ENCODE measurements at regions not wholly inside any gene's neighbourhood (a gene's known extent, or its start where the extent isn't known, plus 50 kb on each side); places are given as distances from the start of the nearest gene placed in this dataset.

DNA sequence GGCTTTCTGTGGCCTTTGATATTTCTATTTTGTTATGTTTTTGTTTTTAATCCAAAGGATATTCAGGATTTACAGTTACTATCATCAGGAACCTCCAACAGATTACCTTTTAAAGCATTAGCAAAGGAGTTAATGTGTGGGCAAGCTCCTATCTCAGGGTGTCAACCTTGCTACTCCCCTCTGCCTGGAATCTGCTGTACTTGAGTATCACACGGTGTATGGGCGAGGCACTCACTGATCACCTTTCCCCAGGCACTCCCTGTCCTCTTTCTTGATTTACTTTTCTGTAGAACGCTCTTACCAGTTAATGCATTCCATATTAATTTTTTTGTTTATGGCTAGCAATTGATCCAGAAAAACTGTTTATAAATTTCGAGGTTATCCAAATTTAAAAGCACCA is 117.0 kb upstream of the GAS1 start:
- no peak for ATAC-seq
- H2AFZ ChIP-seq (ENCODE audit: low read depth, low read length, poor library complexity, severe bottlenecking): no peak overlapping the region
- no peak overlapping the region for H3K4me3 ChIP-seq (replicated peaks in 1 of 2; ENCODE audit: low read depth in 1 of 2, low read length in 2 of 2)
- no peaks in the 10 kb centered on the region for H4K20me1 ChIP-seq (ENCODE audit: insufficient read depth)
- no peaks in the 10 kb centered on the region for H3K9me3 ChIP-seq (ENCODE audit: control insufficient read depth in 1 of 2, insufficient read depth in 1 of 2, low read depth in 1 of 2, low read length in 2 of 2)
- ChIA-PET CTCF (no interaction called here), POLR2A (no interaction called here), RAD21 (ENCODE audit: low non-redundant PET in 1 of 2, low total read pairs in 2 of 2, uncharacterized antibody in 2 of 2, unreplicated experiment in 2 of 2) (no interaction called here)
- H3K79me2 ChIP-seq (ENCODE audit: insufficient read depth, low read length): no peaks in the 10 kb centered on the region
- H3K9ac ChIP-seq (ENCODE audit: low read length): no peak overlapping the region
- no peak overlapping the region for H3K4me2 ChIP-seq (ENCODE audit: low read length)
- no peaks in the 10 kb centered on the region for H3K4me1 ChIP-seq (ENCODE audit: control insufficient read depth in 1 of 2, insufficient read depth in 2 of 2, low read length in 2 of 2)
- no peak for TF ChIP-seq CEBPB (IDR thresholded peaks at IDR 0.05; ENCODE audit: low read depth)
- TF ChIP-seq POLR2AphosphoS5 (IDR thresholded peaks at IDR 0.05; ENCODE audit: low read depth, low read length): no peak
- TF ChIP-seq, protein P1, sequence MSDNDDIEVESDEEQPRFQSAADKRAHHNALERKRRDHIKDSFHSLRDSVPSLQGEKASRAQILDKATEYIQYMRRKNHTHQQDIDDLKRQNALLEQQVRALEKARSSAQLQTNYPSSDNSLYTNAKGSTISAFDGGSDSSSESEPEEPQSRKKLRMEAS (IDR thresholded peaks at IDR 0.05): no peak
- TF ChIP-seq SP1 (IDR thresholded peaks at IDR 0.05; ENCODE audit: low read depth): no peak
- TF ChIP-seq TCF7L2 (IDR thresholded peaks at IDR 0.05; ENCODE audit: borderline replicate concordance, extremely low read depth, insufficient read depth, insufficient read length): no peak
- TF ChIP-seq JUND (IDR thresholded peaks at IDR 0.05): no peak
- no peak for TF ChIP-seq ELF1 (IDR thresholded peaks at IDR 0.05; ENCODE audit: borderline replicate concordance, low read depth)
- TF ChIP-seq ZFX (IDR thresholded peaks at IDR 0.05): no peak
- no peak for TF ChIP-seq YY1 (IDR thresholded peaks at IDR 0.05; ENCODE audit: extremely low read depth, insufficient replicate concordance, low read depth, low read length)
- H3K27ac ChIP-seq (ENCODE audit: low read depth, low read length): no peak overlapping the region
- H3K36me3 ChIP-seq (ENCODE audit: control insufficient read depth in 1 of 2, insufficient read depth in 2 of 2, low read length in 2 of 2): no peaks in the 10 kb centered on the region
- intact Hi-C loops (cut with micrococcal nuclease): no loop called here
- peaks cover 45% of the 10 kb centered on the region for H3K27me3 ChIP-seq (ENCODE audit: insufficient read depth, low read length)
- H3K9me2 ChIP-seq (ENCODE audit: insufficient read depth): no peaks in the 10 kb centered on the region
- BruUV-seq (replicated peaks): no TSS peak
- no peak for DNase-seq (ENCODE audit: low read depth, low spot score)

DNA sequence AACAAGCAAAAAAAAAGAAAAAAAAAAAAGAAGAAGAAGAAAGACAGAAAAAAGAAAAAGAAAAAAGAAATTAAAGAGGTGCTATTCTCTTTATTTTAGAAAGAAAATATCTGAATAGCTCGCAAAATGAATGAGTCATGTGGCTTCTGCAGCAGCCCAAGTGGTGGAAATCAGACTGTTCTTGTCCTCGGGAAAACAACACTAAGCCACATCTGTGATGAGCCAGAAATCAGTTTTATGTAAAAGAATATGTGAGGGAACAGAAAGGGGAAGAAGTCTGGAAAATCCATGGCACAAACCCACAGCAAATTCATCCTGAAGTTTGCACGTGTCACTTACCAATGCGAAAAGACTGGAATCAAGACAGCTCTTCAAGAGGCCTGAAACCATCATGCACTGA is 118.7 kb upstream of the GAS1 start:
- DNase-seq (ENCODE audit: low read depth, low spot score): no peak
- TF ChIP-seq SP1 (IDR thresholded peaks at IDR 0.05; ENCODE audit: low read depth): no peak
- TF ChIP-seq TCF7L2 (IDR thresholded peaks at IDR 0.05; ENCODE audit: borderline replicate concordance, extremely low read depth, insufficient read depth, insufficient read length): no peak
- TF ChIP-seq EGR1 (IDR thresholded peaks at IDR 0.05; ENCODE audit: low read depth): no peak
- no peak for TF ChIP-seq RAD21 (IDR thresholded peaks at IDR 0.05; ENCODE audit: low read depth)
- no peak for TF ChIP-seq ZNF274 (IDR thresholded peaks at IDR 0.05; ENCODE audit: low read depth, low read length)
- no peak for TF ChIP-seq YY1 (IDR thresholded peaks at IDR 0.05; ENCODE audit: extremely low read depth, insufficient replicate concordance, low read depth, low read length)
- intact Hi-C loops (cut with micrococcal nuclease): loop anchor here (1.0 kb wide), 1 partner anchor 16 kb away; no protein-coding TSS in a partner anchor
- BruUV-seq (replicated peaks): no TSS peak
- no peaks in the 10 kb centered on the region for H3K9me2 ChIP-seq (ENCODE audit: insufficient read depth)
- H3K4me2 ChIP-seq (ENCODE audit: low read length): no peak overlapping the region
- no peak overlapping the region for H3K9ac ChIP-seq (ENCODE audit: low read length)
- ChIA-PET RAD21 (ENCODE audit: low non-redundant PET in 1 of 2, low total read pairs in 2 of 2, uncharacterized antibody in 2 of 2, unreplicated experiment in 2 of 2) (no interaction called here), POLR2A (interaction anchor here (0.7 kb wide), 1 partner anchor 1011 kb away, joined by 3 read pairs; no protein-coding TSS in a partner anchor), CTCF (no interaction called here)
- no peak overlapping the region for H3K4me3 ChIP-seq (replicated peaks in 1 of 2; ENCODE audit: low read depth in 1 of 2, low read length in 2 of 2)
- no peak overlapping the region for H2AFZ ChIP-seq (ENCODE audit: low read depth, low read length, poor library complexity, severe bottlenecking)
- H3K9me3 ChIP-seq (ENCODE audit: control insufficient read depth in 1 of 2, insufficient read depth in 1 of 2, low read depth in 1 of 2, low read length in 2 of 2): no peaks in the 10 kb centered on the region
- no peak overlapping the region for H3K27ac ChIP-seq (ENCODE audit: low read depth, low read length)
- H4K20me1 ChIP-seq (ENCODE audit: insufficient read depth): no peaks in the 10 kb centered on the region
- ATAC-seq: no peak
- peaks cover 37% of the 10 kb centered on the region for H3K27me3 ChIP-seq (ENCODE audit: insufficient read depth, low read length)
- no peaks in the 10 kb centered on the region for H3K36me3 ChIP-seq (ENCODE audit: control insufficient read depth in 1 of 2, insufficient read depth in 2 of 2, low read length in 2 of 2)
- no peaks in the 10 kb centered on the region for H3K4me1 ChIP-seq (ENCODE audit: control insufficient read depth in 1 of 2, insufficient read depth in 2 of 2, low read length in 2 of 2)
- no peaks in the 10 kb centered on the region for H3K79me2 ChIP-seq (ENCODE audit: insufficient read depth, low read length)

All from HCT116 (cell line).